Right renal pelvis (tissue), 4 donors: ENCODE measurements at regions not wholly inside any gene's neighbourhood (a gene's known extent, or its start where the extent isn't known, plus 50 kb on each side); places are given as distances from the start of the nearest gene placed in this dataset.
"Not testable (repeated sequence)": the region's sequence is repeated elsewhere in the genome, so short reads cannot be mapped to it uniquely, and the experiment has no call there.

ENCODE experiments used
- DNase-seq, 4 donors: peaks; one replicate each; pipeline ENCODE4 v3.0.0-alpha.2; 2013; ENCODE audit warnings: low read depth in 4 of 4, low spot score in 3 of 4, missing footprints in 1 of 4

DNA sequence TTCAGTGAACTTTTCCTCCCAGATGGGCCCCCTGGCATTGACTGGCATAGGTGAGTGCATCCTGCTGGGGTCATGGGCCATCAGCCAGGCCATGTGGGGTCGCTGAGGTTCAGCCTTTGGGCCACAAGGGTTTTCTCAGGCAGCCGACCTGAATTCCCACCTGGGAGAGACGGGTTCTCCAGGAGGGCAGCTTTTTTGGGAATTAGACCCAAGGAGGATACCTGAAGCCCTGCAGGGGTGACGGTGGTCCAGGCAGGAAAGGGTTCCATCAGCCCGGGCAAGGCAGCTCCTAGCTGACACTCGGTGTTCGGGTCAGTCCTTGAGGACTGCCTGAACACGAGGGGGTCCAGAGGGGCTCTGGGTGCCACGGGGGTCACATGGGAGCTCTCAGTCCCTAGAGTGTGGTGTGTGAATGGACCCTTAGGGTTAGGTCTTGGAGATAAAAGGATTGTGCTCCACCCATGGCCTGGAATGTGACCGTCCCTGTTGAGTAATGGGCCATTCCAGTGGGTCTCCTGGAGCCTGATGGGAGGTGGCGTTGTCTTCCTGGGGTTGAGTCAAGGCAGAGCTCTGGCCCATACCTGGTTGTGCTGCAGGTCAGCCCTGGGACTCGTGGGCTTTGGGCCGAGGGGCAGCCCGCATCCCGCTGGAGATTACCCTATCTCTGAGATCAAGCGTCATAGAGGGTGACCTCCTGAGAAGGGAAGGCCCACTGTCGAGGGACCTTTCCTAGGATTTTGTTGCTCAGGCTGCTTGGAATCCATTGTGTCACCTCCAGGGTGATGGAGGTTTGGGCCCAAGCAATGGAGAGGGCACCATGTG is 192.8 kb downstream of the UBE3A start:
- no peak for DNase-seq

DNA sequence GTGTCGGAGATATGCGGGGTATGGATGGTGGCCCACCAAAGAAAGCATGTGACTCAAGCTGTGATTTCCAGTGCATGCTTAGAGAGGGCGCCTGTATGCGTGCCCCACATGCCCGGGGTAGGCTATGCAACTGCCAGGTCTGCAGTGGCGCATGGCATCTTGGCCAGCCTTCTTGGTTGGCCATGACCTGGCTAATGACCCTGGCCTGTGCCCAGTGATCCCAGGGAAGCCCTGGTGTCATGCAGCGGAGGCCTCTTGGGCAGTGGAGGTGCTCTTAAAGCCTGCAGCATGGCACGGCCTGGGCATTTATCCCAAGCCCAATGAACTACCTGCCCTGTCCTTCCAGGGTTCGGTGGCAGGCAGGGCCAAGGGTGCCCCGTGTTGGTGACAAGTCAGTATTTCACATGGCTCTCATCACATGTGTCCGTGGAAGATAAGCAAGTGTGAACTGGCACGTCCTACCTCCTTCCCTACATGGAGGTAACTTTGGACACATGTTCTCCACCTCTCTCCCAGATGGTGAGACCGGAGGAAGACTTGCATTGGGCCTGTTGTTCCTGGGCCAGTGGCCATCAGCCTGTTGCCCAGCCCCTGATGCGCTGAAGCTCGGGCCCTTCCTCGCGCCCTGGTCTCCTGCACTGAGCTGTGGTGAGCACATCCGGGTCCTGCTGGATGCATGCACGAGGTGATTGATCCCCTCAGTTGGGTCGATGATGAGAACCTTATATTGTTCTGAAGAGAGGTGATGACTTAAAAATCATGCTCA is 192.0 kb downstream of the UBE3A start:
- DNase-seq: no peak

DNA sequence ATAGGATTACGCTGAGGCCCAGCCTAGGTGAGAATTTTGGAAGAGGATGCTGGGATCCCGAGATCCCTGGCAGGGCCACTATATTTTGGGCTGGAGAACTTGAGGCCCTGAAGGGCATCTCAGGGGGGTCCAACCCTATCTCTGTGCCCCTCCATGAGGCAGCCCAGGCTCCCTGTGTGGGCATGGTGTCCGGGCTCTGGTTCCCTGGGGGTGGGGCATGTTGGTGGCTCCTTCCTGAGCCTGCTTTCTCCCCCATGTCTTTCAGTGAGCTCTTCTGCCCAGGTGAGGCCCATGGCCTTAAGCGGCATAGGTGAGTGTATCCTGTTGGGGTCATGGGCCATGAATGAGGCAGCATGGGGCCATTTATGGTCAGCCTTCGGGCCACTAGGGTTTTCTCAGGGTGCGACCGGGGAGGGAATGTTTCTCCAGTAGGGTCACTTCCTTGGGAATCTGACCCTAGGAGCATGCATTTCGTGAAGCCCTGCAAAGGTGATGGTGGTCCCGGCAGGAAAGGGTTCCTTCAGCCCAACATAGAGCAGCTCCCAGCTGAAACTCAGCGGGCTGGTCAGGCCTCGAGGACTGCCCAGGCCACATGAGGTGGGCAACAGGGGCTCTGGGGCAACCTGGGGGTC is 191.3 kb downstream of the UBE3A start:
- no peak for DNase-seq

DNA sequence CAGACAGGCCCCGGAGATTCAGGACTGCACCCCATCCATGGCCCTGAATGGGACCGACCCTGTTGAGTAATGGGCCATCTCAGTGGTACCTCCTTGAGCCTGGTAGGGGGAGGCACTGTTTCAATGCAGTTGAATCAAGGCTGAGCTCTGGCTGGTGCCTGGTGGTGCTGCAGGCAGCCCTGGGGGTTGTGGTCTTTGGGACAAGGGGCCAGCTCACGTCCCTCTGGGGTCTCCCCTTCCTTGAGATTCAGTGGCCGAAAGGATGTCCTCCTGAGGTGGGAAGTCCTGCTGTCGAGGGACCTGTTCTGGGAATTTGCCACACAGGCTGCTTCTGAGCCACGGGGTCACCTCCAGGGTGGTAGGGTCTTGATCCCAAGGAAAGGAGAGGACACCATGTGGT is 190.7 kb downstream of the UBE3A start:
- DNase-seq: not testable (repeated sequence)

DNA sequence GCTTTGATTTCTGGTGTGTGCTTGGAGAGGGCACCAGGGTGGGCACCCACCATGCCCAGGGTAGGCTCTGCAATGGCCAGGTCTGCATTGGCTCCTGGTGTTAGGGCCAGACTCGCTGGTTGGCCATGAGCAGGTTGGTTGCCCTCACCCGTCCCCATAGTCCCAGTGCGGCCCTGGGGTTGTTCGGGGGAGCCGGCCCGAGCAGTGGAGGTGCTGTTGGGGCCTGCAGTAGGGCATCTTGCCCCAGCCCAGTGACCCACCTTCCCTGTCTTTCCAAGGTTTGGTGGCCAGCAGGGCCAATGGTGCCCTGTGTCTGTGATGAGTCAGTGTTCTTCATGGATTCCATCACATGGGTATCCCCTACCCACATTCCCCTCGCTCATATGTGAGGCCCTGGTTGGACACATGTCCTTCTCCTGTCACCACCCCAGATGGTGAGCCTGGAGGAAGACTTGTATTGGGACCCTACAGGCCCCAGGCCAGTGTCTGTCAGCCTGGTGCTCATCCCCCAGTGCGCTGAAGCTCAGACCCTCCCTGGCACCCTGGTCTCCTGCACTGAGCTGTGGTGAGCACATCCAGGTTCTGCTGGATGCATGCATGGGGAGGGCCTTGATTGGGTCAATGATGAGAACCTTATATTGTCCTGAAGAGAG is 190.1 kb downstream of the UBE3A start:
- DNase-seq: no peak

DNA sequence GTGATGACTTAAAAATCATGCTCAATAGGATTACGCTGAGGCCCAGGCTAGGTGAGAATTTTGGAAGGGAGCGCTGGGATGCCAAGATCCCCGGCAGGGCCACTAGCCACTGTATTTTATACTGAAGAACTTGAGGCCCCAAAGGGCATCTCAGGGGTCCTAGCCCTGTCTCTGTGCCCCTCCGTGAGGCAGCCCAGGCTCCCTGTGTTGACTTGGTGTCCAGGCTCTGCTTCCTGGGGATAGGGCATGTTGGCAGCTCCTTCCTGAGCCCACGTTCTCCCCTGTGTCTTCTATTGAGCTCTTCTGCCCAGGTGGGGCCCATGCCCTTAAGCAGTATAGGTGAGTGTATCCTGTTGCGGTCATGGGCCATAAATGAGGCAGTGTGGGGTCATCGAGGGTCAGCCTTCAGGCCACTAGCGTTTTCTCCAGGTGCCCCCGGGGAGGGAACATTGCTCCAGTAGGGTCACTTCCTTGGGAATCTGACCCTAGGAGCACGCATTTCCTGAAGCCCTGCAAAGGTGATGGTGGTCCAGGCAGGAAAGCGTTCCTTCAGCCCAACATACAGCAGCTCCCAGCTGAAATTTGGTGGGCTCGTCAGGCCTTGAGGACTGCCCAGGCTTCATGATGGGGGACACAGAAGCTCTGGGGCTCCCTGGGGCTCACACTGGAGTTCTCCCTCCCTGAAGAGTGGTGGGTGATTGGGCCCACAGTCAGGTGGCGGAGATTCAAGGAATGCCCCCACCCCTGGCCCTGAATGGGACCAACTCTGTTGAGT is 189.4 kb downstream of the UBE3A start:
- DNase-seq: no peak

DNA sequence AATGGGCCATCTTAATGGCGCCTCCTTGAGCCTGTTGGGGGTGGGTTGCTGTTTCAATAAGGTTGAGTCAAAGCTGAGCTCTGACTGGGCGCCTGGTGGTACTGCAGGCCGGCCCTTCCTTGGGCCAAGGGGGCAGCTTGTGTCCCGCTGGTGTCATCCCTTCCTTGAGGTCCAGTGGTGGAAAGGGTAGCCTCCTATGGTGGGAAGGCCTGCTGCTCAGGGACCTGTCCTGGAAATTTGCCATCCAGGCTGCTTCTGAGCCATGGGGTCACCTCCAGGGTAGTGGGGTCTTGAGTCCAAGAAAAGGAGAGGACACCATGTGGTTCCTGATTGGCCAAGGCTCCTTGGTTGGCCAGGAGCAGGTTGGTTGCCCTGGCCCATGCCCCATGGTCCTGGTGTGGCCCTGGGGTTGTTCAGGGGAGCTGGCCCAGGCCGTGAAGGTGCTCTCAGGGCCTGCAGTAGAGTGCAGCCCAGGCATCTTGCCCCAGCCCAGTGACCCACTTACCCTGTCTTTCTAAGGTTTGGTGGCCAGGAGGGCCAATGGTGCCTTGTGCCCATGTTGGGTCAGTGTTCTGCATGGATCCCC is 188.7 kb downstream of the UBE3A start:
- DNase-seq: no peak

DNA sequence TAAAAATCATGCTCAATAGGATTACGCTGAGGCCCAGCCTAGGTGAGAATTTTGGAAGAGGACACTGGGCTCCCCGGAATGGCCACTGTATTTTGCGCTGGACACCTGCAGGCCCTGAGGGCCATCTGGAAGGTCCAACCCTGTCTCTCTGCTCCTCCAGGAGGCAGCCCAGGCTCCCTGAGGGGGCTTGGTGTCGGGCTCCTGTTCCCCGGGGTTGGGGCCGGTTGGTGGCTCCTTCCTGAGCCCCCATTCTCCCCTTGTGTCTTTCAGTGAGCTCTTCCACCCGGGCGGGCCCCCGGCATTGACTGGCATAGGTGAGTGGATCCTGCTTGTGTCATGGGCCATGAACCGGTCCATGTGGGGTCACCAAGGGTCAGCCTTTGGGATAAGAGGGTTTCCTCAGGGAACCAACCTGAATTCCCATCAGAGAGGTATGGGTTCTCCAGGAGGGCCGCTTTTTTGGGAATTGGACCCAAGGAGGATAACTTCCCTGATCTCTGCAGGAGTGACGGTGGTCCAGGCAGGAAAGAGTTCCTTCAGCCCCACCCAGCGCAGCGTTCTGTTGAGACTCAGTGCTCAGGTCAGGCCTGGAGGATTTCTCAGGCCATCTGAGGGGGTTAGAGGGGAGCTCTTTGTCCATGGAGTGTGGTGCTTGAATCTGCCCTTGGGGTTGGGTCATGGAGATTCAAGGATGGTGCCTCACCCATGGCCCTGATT is 187.8 kb downstream of the UBE3A start:
- no peak for DNase-seq

DNA sequence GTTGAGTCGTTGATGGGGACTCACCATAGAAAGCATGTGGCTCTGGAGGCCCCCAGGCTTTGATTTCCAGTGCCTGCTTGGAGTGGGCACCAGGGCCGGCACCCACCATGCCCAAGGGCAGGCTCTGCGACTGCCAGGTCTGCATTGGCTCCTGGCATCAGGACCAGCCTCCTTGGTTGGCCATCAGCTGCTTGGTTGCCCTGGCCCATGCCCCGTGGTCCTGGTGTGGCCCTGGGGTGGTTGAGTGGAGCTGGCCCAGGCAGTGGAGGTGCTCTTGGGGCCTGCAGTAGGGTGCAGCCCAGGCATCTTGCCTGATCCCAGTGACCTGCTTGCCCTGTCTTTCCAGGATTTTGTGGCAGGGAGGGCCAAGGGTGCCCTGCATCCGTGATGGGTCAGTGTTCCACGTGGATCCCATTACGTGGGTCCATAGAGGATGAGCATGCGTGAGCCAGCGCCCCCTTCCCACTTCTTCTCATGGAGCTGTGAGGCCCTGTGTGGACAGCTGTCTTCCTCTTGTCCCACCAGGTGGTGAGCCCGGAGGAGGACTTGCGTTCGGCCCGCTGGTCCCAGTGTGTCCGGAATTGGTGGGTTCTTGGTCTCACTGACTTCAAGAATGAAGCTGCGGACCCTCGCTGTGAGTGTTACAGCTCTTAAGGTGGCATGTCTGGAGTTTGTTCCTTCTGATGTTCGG is 187.0 kb downstream of the UBE3A start:
- DNase-seq: no peak

DNA sequence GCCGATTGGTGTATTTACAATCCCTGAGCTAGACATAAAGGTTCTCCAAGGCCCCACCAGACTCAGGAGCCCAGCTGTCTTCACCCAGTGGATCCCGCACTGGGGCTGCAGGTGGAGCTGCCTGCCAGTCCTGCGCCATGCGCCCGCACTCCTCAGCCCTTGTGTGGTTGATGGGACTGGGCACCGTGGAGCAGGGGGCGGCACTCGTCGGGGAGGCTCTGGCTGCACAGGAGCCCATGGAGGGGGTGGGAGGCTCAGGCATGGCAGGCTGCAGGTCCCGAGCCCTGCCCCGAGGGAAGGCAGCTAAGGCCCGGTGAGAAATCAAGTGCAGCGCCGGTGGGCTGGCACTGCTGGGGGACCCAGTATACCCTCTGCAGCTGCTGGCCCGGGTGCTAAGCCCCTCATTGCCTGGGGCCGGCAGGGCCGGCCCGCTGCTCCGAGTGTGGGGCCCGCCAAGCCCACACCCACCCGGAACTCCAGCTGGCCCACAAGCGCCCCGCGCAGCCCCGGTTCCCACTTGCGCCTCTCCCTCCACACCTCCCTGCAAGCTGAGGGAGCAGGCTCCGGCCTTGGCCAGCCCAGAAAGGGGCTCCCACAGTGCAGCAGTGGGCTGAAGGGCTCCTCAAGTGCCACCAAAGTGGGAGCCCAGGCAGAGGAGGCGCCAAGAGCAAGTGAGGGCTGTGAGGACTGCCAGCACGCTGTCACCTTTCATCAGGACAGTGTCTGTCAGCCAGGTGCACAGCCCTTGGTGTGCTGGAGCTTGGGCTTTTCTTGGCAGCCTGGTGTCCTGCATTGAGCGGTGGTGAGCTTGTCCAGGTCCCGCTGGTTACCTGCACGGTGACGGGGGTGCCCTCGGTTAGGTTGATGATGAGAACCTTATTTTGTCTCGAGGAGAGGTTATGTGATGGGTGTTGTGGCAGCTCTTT is 185.5 kb downstream of the UBE3A start:
- DNase-seq: not testable (repeated sequence)

DNA sequence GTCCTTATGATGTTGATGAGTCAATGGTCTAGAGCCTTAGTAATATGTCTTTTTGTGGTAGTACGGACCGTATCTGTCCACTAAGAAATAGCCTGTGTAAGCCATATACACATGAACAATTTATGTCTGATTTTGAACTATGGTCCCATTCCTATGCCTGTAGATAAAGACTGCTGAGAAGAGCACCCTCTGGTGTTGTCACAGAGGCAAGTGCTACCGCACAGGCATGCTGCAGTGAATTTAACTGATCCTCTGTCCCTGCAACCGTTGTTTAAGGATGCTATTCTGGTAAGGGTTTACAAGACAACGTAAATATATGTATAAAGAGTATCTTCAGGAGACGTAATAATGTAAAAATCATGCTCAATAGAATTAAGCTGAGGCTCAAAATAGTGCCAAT is 170.7 kb downstream of the UBE3A start:
- no peak for DNase-seq
